Fibroblast of mammary gland (primary cell): ENCODE measurements at regions not wholly inside any gene's neighbourhood (a gene's known extent, or its start where the extent isn't known, plus 50 kb on each side); places are given as distances from the start of the nearest gene placed in this dataset.
A peak's percentile ranks its signal among the peaks of the same experiment; 100 is the strongest.

Experiments used
- DNase-seq: peaks from one replicate; pipeline ENCODE4 v3.0.0-alpha.2; 2010; ENCODE audit warnings: low read depth
- H3K4me3 ChIP-seq: 2 replicates; pipeline ENCODE4 v1.5.1; 2011; ENCODE audit warnings: low read depth, mild to moderate bottlenecking, low read length, moderate library complexity; ENCODE audit not compliant: control insufficient read depth
- CTCF ChIP-seq: conservative IDR thresholded peaks from 2 replicates; pipeline ENCODE4 v1.5.1; 2011; ENCODE audit warnings: low read depth, low read length, inconsistent platforms; ENCODE audit not compliant: control insufficient read depth, insufficient read depth

DNA sequence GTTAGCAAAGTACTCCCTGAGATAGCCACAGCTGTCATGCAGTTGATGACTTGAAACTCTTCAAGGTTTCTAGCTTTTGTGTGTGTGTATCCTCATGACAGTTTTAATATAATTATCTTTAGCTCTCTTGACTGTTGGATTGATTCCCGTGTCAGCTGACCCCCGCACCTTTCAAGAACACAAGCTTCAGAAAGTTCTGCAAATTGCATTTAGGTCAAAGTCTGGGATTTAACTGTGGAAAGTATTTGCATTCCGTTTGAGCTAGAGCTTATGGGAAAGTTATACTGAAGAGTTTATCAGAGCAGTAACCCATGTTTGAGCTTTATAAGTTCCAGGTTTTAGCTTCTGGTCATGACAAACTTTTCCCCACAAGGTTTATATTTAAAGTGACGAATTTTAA lies 380.1 kb upstream of the CHRM3 start:
- DNase-seq = no peak
- TF ChIP-seq CTCF = no peak
- H3K4me3 ChIP-seq = no peak overlapping the region

GRCh38 chr1:238999944-239000343 lies 386.4 kb upstream of the CHRM3 start:
- no peak for DNase-seq
- H3K4me3 ChIP-seq = no peak overlapping the region
- no peak for TF ChIP-seq CTCF

GRCh38 chr1:238998577-238998976 lies 387.8 kb upstream of the CHRM3 start:
- no peak for DNase-seq
- no peak for TF ChIP-seq CTCF
- no peak overlapping the region for H3K4me3 ChIP-seq

DNA sequence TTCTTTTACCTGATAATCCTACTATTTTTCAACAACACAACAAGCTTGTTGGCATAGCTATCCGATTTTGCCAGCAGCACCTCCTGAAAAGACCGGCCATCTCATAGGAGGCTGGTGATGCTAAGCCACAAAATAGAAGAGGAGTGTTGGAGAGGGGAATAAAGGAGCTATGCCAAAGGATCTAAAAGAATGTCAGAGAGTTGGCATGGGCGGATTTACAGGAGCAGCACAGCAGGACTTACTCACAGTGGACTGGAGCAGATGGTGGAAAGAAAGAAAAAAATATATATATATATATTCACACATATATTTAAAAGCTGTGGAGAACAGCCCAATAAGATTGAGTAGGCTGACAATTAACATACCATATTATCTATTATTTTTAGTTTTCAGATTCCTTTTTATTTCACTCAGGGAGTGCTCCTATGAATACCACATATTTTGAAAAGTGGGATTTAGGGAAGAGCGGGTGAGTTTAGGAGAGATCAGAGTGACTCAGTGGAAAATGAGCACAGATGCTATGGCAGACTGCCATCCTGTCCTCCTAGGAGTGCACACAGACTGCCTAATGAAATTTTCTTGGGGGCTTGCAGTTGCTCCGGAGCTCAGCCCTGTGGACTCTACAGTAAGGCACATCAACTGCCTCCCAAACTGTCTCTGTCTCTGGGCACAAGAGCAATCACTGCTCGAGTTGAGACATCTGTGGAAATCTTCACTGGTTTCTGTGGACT lies 394.4 kb upstream of the CHRM3 start:
- DNase-seq = peak; percentile 12
- no peak overlapping the region for H3K4me3 ChIP-seq
- TF ChIP-seq CTCF = no peak

GRCh38 chr1:238985312-238985711 lies 401.1 kb upstream of the CHRM3 start:
- no peak for DNase-seq
- no peak overlapping the region for H3K4me3 ChIP-seq
- no peak for TF ChIP-seq CTCF

DNA sequence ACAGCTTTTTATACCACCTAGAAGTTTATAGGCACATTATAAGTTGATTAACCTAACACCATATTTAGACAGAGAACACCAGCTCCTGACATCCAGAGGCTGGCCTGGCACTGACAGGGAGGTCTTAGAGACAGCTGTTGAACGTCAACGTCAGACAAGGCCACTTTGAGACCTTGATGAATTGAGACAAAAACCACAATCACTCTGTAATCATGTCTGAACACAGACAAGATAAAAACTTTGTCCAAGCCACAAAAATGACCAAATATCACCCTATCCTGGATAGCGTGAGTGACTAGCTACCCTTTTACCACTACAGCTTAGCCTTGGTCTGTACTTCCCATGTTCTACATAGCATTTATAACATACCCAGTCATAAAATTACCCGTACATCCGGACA lies 403.6 kb upstream of the CHRM3 start:
- no peak for DNase-seq
- no peak for TF ChIP-seq CTCF
- H3K4me3 ChIP-seq = no peak overlapping the region
